ENCODE measurements at regions not wholly inside any gene's neighbourhood (a gene's known extent, or its start where the extent isn't known, plus 50 kb on each side); places are given as distances from the start of the nearest gene placed in this dataset.

DNA sequence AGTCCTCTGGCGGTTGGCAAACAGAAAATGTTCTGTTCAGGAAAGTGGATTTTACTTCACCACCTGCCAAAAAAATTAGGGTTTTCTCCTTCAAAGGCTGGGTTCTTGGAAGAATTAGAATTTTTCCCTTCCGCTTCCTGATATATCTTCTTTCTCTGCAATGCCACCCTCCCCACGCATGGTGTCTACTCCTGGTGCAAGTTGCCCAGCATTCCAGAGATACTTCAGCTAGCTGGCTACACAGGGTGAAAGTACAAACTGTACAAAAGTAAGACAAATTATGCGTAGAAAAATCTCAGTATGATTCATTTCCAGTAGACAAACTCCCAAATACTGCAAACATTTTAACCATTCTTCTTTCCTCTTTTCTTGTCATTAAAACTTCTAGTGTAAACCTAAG lies 430.1 kb upstream of the ESRRG start:
- no peaks in the 10 kb centered on the region for H3K36me3 ChIP-seq (ENCODE audit: control insufficient read depth, low read length)
- no peak overlapping the region for H3K4me3 ChIP-seq (ENCODE audit: low read length)
- no peaks in the 10 kb centered on the region for H3K9me3 ChIP-seq (ENCODE audit: control insufficient read depth, insufficient read depth, low read length)
- no peaks in the 10 kb centered on the region for H3K27me3 ChIP-seq (ENCODE audit: control insufficient read depth, low read length)
- H3K4me2 ChIP-seq (ENCODE audit: low read length), result no peak overlapping the region
- H3K4me1 ChIP-seq (ENCODE audit: control insufficient read depth, low read length), result no peaks in the 10 kb centered on the region
- H4K20me1 ChIP-seq (ENCODE audit: control insufficient read depth, insufficient read depth, low read depth, low read length), result no peaks in the 10 kb centered on the region
- no peaks in the 10 kb centered on the region for H3K79me2 ChIP-seq (ENCODE audit: control insufficient read depth, low read length)
- H3K9me2 ChIP-seq (replicated peaks; ENCODE audit: control insufficient read depth, low read length), result no peaks in the 10 kb centered on the region
- no peak for TF ChIP-seq EZH2phosphoT487 (IDR thresholded peaks at IDR 0.05; ENCODE audit: borderline replicate concordance, low read length)
- TF ChIP-seq, protein P1, sequence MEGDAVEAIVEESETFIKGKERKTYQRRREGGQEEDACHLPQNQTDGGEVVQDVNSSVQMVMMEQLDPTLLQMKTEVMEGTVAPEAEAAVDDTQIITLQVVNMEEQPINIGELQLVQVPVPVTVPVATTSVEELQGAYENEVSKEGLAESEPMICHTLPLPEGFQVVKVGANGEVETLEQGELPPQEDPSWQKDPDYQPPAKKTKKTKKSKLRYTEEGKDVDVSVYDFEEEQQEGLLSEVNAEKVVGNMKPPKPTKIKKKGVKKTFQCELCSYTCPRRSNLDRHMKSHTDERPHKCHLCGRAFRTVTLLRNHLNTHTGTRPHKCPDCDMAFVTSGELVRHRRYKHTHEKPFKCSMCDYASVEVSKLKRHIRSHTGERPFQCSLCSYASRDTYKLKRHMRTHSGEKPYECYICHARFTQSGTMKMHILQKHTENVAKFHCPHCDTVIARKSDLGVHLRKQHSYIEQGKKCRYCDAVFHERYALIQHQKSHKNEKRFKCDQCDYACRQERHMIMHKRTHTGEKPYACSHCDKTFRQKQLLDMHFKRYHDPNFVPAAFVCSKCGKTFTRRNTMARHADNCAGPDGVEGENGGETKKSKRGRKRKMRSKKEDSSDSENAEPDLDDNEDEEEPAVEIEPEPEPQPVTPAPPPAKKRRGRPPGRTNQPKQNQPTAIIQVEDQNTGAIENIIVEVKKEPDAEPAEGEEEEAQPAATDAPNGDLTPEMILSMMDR (IDR thresholded peaks at IDR 0.05; ENCODE audit: low read depth, low read length, poor library complexity, severe bottlenecking), result no peak
- no peak overlapping the region for H3K27ac ChIP-seq (ENCODE audit: low read depth, low read length)
- no peaks in the 10 kb centered on the region for H3F3A ChIP-seq (ENCODE audit: control insufficient read depth, insufficient read depth)

DNA sequence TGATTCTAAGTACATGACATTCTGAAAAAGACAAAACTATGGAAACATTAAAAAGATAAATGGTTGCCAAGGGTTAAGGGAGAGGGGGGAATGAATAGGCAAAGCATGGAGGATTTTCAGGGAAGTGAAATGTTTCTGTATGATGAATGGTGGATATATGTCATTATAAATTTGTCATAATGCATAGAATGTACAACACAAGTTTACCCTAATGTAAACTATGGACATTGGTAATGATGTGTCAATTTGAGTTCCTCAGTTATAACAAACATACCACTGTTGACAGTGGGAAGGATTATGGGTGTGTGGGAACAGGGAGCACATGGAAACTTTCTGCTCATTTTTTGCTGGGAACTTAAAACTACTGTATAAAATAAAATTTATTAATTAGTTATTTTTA lies 427.1 kb upstream of the ESRRG start:
- H3K79me2 ChIP-seq (ENCODE audit: control insufficient read depth, low read length), result no peaks in the 10 kb centered on the region
- no peak overlapping the region for H3K4me2 ChIP-seq (ENCODE audit: low read length)
- H3K9me2 ChIP-seq (replicated peaks; ENCODE audit: control insufficient read depth, low read length), result no peaks in the 10 kb centered on the region
- no peaks in the 10 kb centered on the region for H3K4me1 ChIP-seq (ENCODE audit: control insufficient read depth, low read length)
- no peaks in the 10 kb centered on the region for H3F3A ChIP-seq (ENCODE audit: control insufficient read depth, insufficient read depth)
- TF ChIP-seq, protein P1 (IDR thresholded peaks at IDR 0.05; ENCODE audit: low read depth, low read length, poor library complexity, severe bottlenecking), result no peak
- TF ChIP-seq EZH2phosphoT487 (IDR thresholded peaks at IDR 0.05; ENCODE audit: borderline replicate concordance, low read length), result no peak
- H3K36me3 ChIP-seq (ENCODE audit: control insufficient read depth, low read length), result no peaks in the 10 kb centered on the region
- no peak overlapping the region for H3K27ac ChIP-seq (ENCODE audit: low read depth, low read length)
- H3K9me3 ChIP-seq (ENCODE audit: control insufficient read depth, insufficient read depth, low read length), result no peaks in the 10 kb centered on the region
- no peaks in the 10 kb centered on the region for H4K20me1 ChIP-seq (ENCODE audit: control insufficient read depth, insufficient read depth, low read depth, low read length)
- no peaks in the 10 kb centered on the region for H3K27me3 ChIP-seq (ENCODE audit: control insufficient read depth, low read length)
- no peak overlapping the region for H3K4me3 ChIP-seq (ENCODE audit: low read length)

- no peak for TF ChIP-seq EZH2phosphoT487 (IDR thresholded peaks at IDR 0.05; ENCODE audit: borderline replicate concordance, low read length)
- TF ChIP-seq, protein P1 (IDR thresholded peaks at IDR 0.05; ENCODE audit: low read depth, low read length, poor library complexity, severe bottlenecking), result no peak
- H3K4me3 ChIP-seq (ENCODE audit: low read length), result no peak overlapping the region
- H3K9me3 ChIP-seq (ENCODE audit: control insufficient read depth, insufficient read depth, low read length), result no peaks in the 10 kb centered on the region
- no peaks in the 10 kb centered on the region for H4K20me1 ChIP-seq (ENCODE audit: control insufficient read depth, insufficient read depth, low read depth, low read length)
- no peaks in the 10 kb centered on the region for H3K9me2 ChIP-seq (replicated peaks; ENCODE audit: control insufficient read depth, low read length)
- H3K4me2 ChIP-seq (ENCODE audit: low read length), result no peak overlapping the region
- no peaks in the 10 kb centered on the region for H3K36me3 ChIP-seq (ENCODE audit: control insufficient read depth, low read length)
- H3F3A ChIP-seq (ENCODE audit: control insufficient read depth, insufficient read depth), result no peaks in the 10 kb centered on the region
- no peaks in the 10 kb centered on the region for H3K4me1 ChIP-seq (ENCODE audit: control insufficient read depth, low read length)
- H3K27ac ChIP-seq (ENCODE audit: low read depth, low read length), result no peak overlapping the region
- no peaks in the 10 kb centered on the region for H3K79me2 ChIP-seq (ENCODE audit: control insufficient read depth, low read length)
- H3K27me3 ChIP-seq (ENCODE audit: control insufficient read depth, low read length), result no peaks in the 10 kb centered on the region
Measured at GRCh38 chr1:217149791-217150190, 426.6 kb upstream of the ESRRG start.

- no peaks in the 10 kb centered on the region for H3K36me3 ChIP-seq (ENCODE audit: control insufficient read depth, low read length)
- no peaks in the 10 kb centered on the region for H3K9me2 ChIP-seq (replicated peaks; ENCODE audit: control insufficient read depth, low read length)
- H3K4me2 ChIP-seq (ENCODE audit: low read length), result no peak overlapping the region
- H3K4me3 ChIP-seq (ENCODE audit: low read length), result no peak overlapping the region
- H3K27ac ChIP-seq (ENCODE audit: low read depth, low read length), result no peak overlapping the region
- H3K4me1 ChIP-seq (ENCODE audit: control insufficient read depth, low read length), result no peaks in the 10 kb centered on the region
- TF ChIP-seq EZH2phosphoT487 (IDR thresholded peaks at IDR 0.05; ENCODE audit: borderline replicate concordance, low read length), result no peak
- TF ChIP-seq, protein P1 (IDR thresholded peaks at IDR 0.05; ENCODE audit: low read depth, low read length, poor library complexity, severe bottlenecking), result no peak
- H3K9me3 ChIP-seq (ENCODE audit: control insufficient read depth, insufficient read depth, low read length), result peaks cover 15% of the 10 kb centered on the region; the same call in 1 of the 2 replicates
- H3F3A ChIP-seq (ENCODE audit: control insufficient read depth, insufficient read depth), result no peaks in the 10 kb centered on the region
- no peaks in the 10 kb centered on the region for H3K27me3 ChIP-seq (ENCODE audit: control insufficient read depth, low read length)
- no peaks in the 10 kb centered on the region for H3K79me2 ChIP-seq (ENCODE audit: control insufficient read depth, low read length)
- no peaks in the 10 kb centered on the region for H4K20me1 ChIP-seq (ENCODE audit: control insufficient read depth, insufficient read depth, low read depth, low read length)
Measured at GRCh38 chr1:217141711-217142110, 418.5 kb upstream of the ESRRG start.

Measured in DOHH2 (cell line).